WTC11 (cell line): ENCODE measurements at regions not wholly inside any gene's neighbourhood (a gene's known extent, or its start where the extent isn't known, plus 50 kb on each side); places are given as distances from the start of the nearest gene placed in this dataset.

ENCODE experiments used
- ATAC-seq: fragments of 200-7000 bp; cut with Tn5 transposase; 2 replicates; pipeline ENCODE4 v1.10.0; 2021; ENCODE audit warnings: mild to moderate bottlenecking, moderate library complexity
- CTCF ChIA-PET: fragments of 300-600 bp; sonication (Branson Sonifier 250); formaldehyde crosslinking; loops from one replicate; lab custom pipeline; 2021; ENCODE audit warnings: antibody characterized with exemption; lab: Charles Lee
- POLR2A ChIA-PET: fragments of 350-600 bp; sonication (Branson Sonifier 250); formaldehyde crosslinking; loops from one replicate; lab custom pipeline; 2021; ENCODE audit warnings: antibody characterized with exemption; lab: Charles Lee
- DNase-seq: peaks from one replicate; pipeline ENCODE4 v3.0.0; 2021; ENCODE audit warnings: low spot score
- H3K27ac Mint-ChIP-seq: 2 replicates; pipeline ENCODE4 v1.8.0; 2021; ENCODE audit warnings: mixed read lengths
- H3K27me3 Mint-ChIP-seq: 2 replicates; pipeline ENCODE4 v1.8.0; 2021; ENCODE audit warnings: low read depth, mild to moderate bottlenecking, moderate library complexity, mixed read lengths
- H3K36me3 Mint-ChIP-seq: 2 replicates; pipeline ENCODE4 v1.8.0; 2021; ENCODE audit warnings: mixed read lengths
- H3K4me1 Mint-ChIP-seq: 2 replicates; pipeline ENCODE4 v1.8.0; 2022; ENCODE audit warnings: mixed read lengths
- H3K4me3 Mint-ChIP-seq: 2 replicates; pipeline ENCODE4 v1.8.0; 2021; ENCODE audit warnings: mild to moderate bottlenecking, moderate library complexity, mixed read lengths
- H3K9me3 Mint-ChIP-seq: 2 replicates; pipeline ENCODE4 v1.8.0; 2021; ENCODE audit warnings: mixed read lengths
- E2F5 ChIP-seq: sonication (generic); formaldehyde crosslinking; IDR thresholded peaks from 2 replicates; pipeline ENCODE4 v1.8.1; 2022; ENCODE audit warnings: mild to moderate bottlenecking, moderate library complexity, missing genetic modification reagents
- ESRRA ChIP-seq: sonication (generic); formaldehyde crosslinking; IDR thresholded peaks from 2 replicates; pipeline ENCODE4 v1.8.1; 2022; ENCODE audit warnings: mild to moderate bottlenecking, missing genetic modification reagents, borderline replicate concordance
- GTF2I ChIP-seq: fragments of 250-450 bp; sonication (Bioruptor Pico); conservative IDR thresholded peaks from 2 replicates; pipeline ENCODE4 v1.4.0; 2021; ENCODE audit warnings: mild to moderate bottlenecking
- HMGA2 ChIP-seq: fragments of 250-450 bp; sonication (Bioruptor Pico); IDR thresholded peaks from 2 replicates; pipeline ENCODE4 v1.4.0; 2021; ENCODE audit warnings: mild to moderate bottlenecking, moderate library complexity
- IRF2 ChIP-seq: sonication (generic); formaldehyde crosslinking; IDR thresholded peaks from 2 replicates; pipeline ENCODE4 v1.8.0; 2022; ENCODE audit warnings: low read depth, missing genetic modification reagents, borderline replicate concordance
- MXD4 ChIP-seq: fragments of 250-450 bp; sonication (Bioruptor Pico); IDR thresholded peaks from 2 replicates; pipeline ENCODE4 v1.8.0; 2021; ENCODE audit warnings: mild to moderate bottlenecking, moderate library complexity, borderline replicate concordance
- NFE2L1 ChIP-seq: sonication (generic); formaldehyde crosslinking; IDR thresholded peaks from 2 replicates; pipeline ENCODE4 v1.8.1; 2023; ENCODE audit warnings: missing genetic modification reagents
- PRDM15 ChIP-seq: sonication (generic); formaldehyde crosslinking; IDR thresholded peaks from 2 replicates; pipeline ENCODE4 v1.8.0; 2022; ENCODE audit warnings: missing genetic modification reagents
- RELA ChIP-seq: sonication (generic); formaldehyde crosslinking; IDR thresholded peaks from 2 replicates; pipeline ENCODE4 v1.8.1; 2022; ENCODE audit warnings: missing genetic modification reagents, mild to moderate bottlenecking, borderline replicate concordance
- TEAD1 ChIP-seq: sonication (generic); formaldehyde crosslinking; IDR thresholded peaks from 2 replicates; pipeline ENCODE4 v1.8.0; 2022; ENCODE audit warnings: mild to moderate bottlenecking, missing genetic modification reagents
- ZBTB43 ChIP-seq: sonication (generic); formaldehyde crosslinking; IDR thresholded peaks from 2 replicates; pipeline ENCODE4 v1.8.1; 2023; ENCODE audit warnings: mild to moderate bottlenecking, missing genetic modification reagents
- ZNF317 ChIP-seq: sonication (generic); formaldehyde crosslinking; IDR thresholded peaks from 2 replicates; pipeline ENCODE4 v1.8.1; 2023; ENCODE audit warnings: low read depth, mild to moderate bottlenecking, moderate library complexity, missing genetic modification reagents, borderline replicate concordance
- TF ChIP-seq, protein P1 (sequence below): sonication (generic); formaldehyde crosslinking; IDR thresholded peaks from 2 replicates; pipeline ENCODE4 v1.8.0; 2023; ENCODE audit warnings: mild to moderate bottlenecking, missing genetic modification reagents
- TF ChIP-seq, protein P2 (sequence below): sonication (generic); formaldehyde crosslinking; conservative IDR thresholded peaks from 2 replicates; pipeline ENCODE4 v1.8.1; 2022; ENCODE audit warnings: mild to moderate bottlenecking, missing genetic modification reagents

DNA sequence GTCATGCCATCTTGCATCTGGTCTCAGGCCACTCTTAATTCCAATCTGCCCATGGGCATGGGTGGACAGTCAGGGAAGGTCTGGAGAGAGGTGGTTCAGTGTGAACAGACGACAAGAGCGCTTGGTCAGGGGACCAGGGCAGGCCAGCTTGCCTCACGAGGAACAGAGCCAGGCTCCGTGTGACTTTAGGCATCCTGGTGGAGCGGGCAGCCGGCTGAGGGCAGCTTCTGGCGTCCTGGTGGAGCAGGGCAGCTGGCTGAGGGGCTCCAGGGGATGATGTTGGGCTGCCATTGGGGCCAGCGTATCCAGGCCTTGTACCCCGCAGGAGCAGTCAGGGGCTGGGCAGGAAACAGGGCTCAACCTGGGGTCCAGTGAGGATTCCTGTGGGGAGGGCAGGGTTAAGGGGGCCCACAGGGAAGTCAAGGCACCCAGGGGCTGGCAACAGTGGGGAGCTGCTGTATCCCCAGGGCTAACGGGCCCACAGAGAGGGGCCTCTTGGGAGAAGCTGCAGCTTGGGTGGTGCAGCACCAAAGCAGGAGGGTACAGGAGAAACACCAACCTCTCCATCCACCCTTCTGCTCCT lies 197.9 kb upstream of the TWIST2 start (continued):
- TF ChIP-seq, protein P1, sequence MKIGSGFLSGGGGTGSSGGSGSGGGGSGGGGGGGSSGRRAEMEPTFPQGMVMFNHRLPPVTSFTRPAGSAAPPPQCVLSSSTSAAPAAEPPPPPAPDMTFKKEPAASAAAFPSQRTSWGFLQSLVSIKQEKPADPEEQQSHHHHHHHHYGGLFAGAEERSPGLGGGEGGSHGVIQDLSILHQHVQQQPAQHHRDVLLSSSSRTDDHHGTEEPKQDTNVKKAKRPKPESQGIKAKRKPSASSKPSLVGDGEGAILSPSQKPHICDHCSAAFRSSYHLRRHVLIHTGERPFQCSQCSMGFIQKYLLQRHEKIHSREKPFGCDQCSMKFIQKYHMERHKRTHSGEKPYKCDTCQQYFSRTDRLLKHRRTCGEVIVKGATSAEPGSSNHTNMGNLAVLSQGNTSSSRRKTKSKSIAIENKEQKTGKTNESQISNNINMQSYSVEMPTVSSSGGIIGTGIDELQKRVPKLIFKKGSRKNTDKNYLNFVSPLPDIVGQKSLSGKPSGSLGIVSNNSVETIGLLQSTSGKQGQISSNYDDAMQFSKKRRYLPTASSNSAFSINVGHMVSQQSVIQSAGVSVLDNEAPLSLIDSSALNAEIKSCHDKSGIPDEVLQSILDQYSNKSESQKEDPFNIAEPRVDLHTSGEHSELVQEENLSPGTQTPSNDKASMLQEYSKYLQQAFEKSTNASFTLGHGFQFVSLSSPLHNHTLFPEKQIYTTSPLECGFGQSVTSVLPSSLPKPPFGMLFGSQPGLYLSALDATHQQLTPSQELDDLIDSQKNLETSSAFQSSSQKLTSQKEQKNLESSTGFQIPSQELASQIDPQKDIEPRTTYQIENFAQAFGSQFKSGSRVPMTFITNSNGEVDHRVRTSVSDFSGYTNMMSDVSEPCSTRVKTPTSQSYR = no peak
- TF ChIP-seq E2F5 (CRISPR knock-in tag) = no peak
- TF ChIP-seq MXD4 (CRISPR knock-in tag) = no peak
- TF ChIP-seq, protein P2, sequence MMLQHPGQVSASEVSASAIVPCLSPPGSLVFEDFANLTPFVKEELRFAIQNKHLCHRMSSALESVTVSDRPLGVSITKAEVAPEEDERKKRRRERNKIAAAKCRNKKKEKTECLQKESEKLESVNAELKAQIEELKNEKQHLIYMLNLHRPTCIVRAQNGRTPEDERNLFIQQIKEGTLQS (CRISPR knock-in tag) = no peak
- no peak for TF ChIP-seq NFE2L1
- TF ChIP-seq ZNF317 = no peak
- TF ChIP-seq IRF2 = no peak
- TF ChIP-seq RELA (CRISPR knock-in tag) = no peak
- TF ChIP-seq ESRRA = no peak
- TF ChIP-seq GTF2I (CRISPR knock-in tag) = no peak
- no peak for TF ChIP-seq TEAD1 (CRISPR knock-in tag)
- TF ChIP-seq ZBTB43 = no peak

DNA sequence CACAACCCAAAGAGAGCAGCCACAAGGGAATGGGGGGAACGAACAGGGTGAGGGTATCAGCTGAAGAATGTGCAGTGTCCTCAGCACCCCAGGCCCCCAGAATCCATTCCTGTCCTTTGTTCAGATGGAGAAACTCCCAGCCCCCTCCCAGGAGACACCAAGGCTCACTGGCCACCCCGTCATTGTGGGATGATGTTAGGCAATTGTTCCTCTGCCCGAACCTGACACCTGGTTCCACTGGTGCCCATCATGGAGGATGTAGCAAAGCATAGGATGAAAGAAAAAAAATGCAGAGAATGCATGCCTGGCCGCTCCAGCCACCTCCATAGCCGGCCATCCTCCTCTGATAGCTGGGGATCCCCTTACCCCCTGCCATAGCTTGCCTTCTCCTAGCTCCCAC lies 197.3 kb upstream of the TWIST2 start:
- ChIA-PET CTCF (no interaction called here), POLR2A (no interaction called here)
- Mint-ChIP-seq H3K4me3 (no peak overlapping the region), H3K4me1 (no peaks in the 10 kb centered on the region), H3K9me3 (peaks cover 22% of the 10 kb centered on the region), H3K36me3 (0 out of 2 replicates have a peak, but pooled peaks cover 2% of the 10 kb centered on the region), H3K27me3 (no peaks in the 10 kb centered on the region; the same call in 1 of the 2 replicates), H3K27ac (no peak overlapping the region)
- DNase-seq = no peak
- no peak for TF ChIP-seq PRDM15 (CRISPR knock-in tag)
- no peak for TF ChIP-seq HMGA2
- TF ChIP-seq E2F5 (CRISPR knock-in tag) = no peak
- ATAC-seq = no peak
